Vagina (tissue), 2 donors: ENCODE measurements at regions not wholly inside any gene's neighbourhood (a gene's known extent, or its start where the extent isn't known, plus 50 kb on each side); places are given as distances from the start of the nearest gene placed in this dataset.
A peak's percentile ranks its signal among the peaks of the same experiment; 100 is the strongest.

ENCODE experiments used
- DNase-seq, 2 donors: peaks; one replicate each; pipeline ENCODE4 v3.0.0-alpha.2; 2017; ENCODE audit errors: extremely low spot score in 2 of 2
- H3K27ac ChIP-seq: fragments of 200-600 bp; sonication (generic); one replicate; pipeline ENCODE4 v1.5.1; 2019
- H3K27me3 ChIP-seq: fragments of 200-600 bp; sonication (generic); one replicate; pipeline ENCODE4 v1.5.1; 2019
- H3K36me3 ChIP-seq, 2 donors: fragments of 200-600 bp; sonication (generic); one replicate each; pipeline ENCODE4 v1.5.1; 2017 to 2019
- H3K4me1 ChIP-seq: fragments of 200-600 bp; sonication (generic); one replicate; pipeline ENCODE4 v1.5.1; 2019
- H3K4me3 ChIP-seq, 2 donors: fragments of 200-600 bp; sonication (generic); 1 replicate in 1 of 2; 2 replicates in 1 of 2; pipeline ENCODE4 v1.5.1; 2016 to 2019
- H3K9me3 ChIP-seq: fragments of 200-600 bp; sonication (generic); one replicate; pipeline ENCODE4 v1.5.1; 2019
- CTCF ChIP-seq, 3 experiments: fragments of 450-650 bp in 2 of 3; fragments of 200-600 bp in 1 of 3; sonication (generic) in 1 of 3; IDR thresholded peaks; one replicate each; pipeline ENCODE4 v1.5.1; 2017 to 2019; ENCODE audit warnings: antibody characterized with exemption in 3 of 3, mild to moderate bottlenecking in 2 of 3, moderate library complexity in 2 of 3
- POLR2A ChIP-seq, 2 donors: fragments of 450-650 bp; IDR thresholded peaks; one replicate each; pipeline ENCODE4 v1.6.1; 2017; ENCODE audit warnings: antibody characterized with exemption in 2 of 2, mild to moderate bottlenecking in 2 of 2, moderate library complexity in 2 of 2
- POLR2AphosphoS5 ChIP-seq, 2 donors: sonication (generic); formaldehyde crosslinking; IDR thresholded peaks; one replicate each; pipeline ENCODE4 v1.9.0; 2017; ENCODE audit warnings: antibody characterized with exemption in 2 of 2, mild to moderate bottlenecking in 2 of 2, low read depth in 1 of 2; ENCODE audit not compliant: insufficient read depth in 1 of 2
- intact Hi-C: fragments of 100-400 bp; cut with DNase I; formaldehyde crosslinking; loops from one replicate; pipeline ENCODE4 v1.15.1; 2023

DNA sequence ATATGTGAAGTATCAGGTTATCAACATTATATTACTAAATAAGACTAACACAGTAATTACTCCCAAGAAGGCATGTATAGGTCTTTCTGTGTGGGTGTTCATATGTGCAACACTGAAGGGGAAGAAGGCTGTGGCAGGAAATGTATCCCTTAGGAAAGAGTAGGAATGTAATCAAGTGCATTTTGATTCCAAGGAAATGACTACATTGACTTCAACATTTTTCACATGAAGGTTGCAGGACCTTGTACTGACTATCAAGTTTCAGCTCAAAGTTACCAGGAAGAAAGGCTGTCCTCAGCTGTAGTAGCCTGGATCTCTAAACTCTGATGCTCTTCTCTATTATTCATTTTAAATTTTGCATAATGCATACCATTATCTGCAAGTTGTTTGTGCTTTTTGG, 680.8 kb downstream of the NYAP2 start:
- H3K4me3 ChIP-seq = no peak overlapping the region
- no peak overlapping the region for H3K27ac ChIP-seq
- no peak for DNase-seq
- H3K9me3 ChIP-seq = no peaks in the 10 kb centered on the region
- H3K36me3 ChIP-seq = no peaks in the 10 kb centered on the region
- H3K4me1 ChIP-seq = peaks cover 17% of the 10 kb centered on the region
- intact Hi-C loops = no loop called here
- no peaks in the 10 kb centered on the region for H3K27me3 ChIP-seq
- no peak for TF ChIP-seq POLR2A (IDR thresholded peaks at IDR 0.05)
- TF ChIP-seq POLR2AphosphoS5 (IDR thresholded peaks at IDR 0.05; ENCODE audit: insufficient read depth in 1 of 2, low read depth in 1 of 2) = no peak
- TF ChIP-seq CTCF (IDR thresholded peaks at IDR 0.05) = no peak

DNA sequence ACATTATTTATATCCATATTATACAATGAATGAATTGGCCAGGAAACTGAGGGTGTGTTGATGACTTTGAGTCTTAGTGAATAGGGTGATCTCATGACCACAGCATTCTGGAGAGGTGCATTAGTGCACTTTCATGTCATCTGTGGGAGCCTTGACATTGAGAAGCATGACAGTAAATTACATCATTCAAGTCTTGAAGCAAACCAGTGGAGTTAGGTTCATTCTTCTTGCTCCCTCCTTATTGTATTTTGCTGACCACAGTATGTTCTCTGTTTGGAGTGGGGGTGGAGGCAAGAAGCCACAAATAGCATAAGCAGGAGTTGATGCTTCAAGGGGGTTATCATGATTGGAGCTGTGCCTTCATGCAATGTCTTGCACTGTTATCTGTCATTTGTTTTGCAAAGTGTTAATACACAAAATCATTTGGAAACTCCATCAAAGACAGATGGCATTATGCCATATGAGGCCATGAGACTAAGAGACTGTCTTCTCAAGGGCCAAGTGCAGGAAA, 680.2 kb downstream of the NYAP2 start:
- Histone ChIP-seq H3K9me3 (no peaks in the 10 kb centered on the region), H3K4me1 (peaks cover 17% of the 10 kb centered on the region), H3K27ac (no peak overlapping the region), H3K4me3 (no peak overlapping the region), H3K27me3 (no peaks in the 10 kb centered on the region), H3K36me3 (no peaks in the 10 kb centered on the region)
- intact Hi-C loops = no loop called here
- no peak for DNase-seq
- no peak for TF ChIP-seq CTCF (IDR thresholded peaks at IDR 0.05)
- peak in 1 of 2 donors; percentile 40 for TF ChIP-seq POLR2AphosphoS5 (IDR thresholded peaks at IDR 0.05; ENCODE audit: insufficient read depth in 1 of 2, low read depth in 1 of 2)

DNA sequence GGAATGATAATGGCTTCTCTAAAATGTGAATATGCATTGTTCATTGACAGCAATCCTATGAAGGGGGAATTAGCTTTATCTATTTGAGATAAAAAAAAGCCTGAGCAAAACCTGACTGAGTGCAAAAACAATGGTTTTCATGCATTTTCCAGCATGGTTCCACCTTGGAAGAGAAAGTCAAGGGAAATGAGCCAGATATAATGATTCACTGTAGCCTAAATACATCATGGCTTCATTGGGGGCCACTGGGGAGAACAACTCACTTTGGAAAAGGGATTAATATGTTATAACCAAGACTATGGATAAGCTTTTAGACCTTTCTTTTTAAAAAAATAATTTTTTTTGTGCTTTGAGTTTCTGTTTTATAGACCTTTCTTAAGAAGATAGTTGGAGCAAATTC, 679.7 kb downstream of the NYAP2 start:
- Histone ChIP-seq H3K27me3 (no peaks in the 10 kb centered on the region), H3K27ac (no peak overlapping the region), H3K4me3 (no peak overlapping the region), H3K36me3 (no peaks in the 10 kb centered on the region), H3K9me3 (no peaks in the 10 kb centered on the region), H3K4me1 (peaks cover 17% of the 10 kb centered on the region)
- intact Hi-C loops = no loop called here
- DNase-seq = no peak
- TF ChIP-seq POLR2AphosphoS5 (IDR thresholded peaks at IDR 0.05; ENCODE audit: insufficient read depth in 1 of 2, low read depth in 1 of 2) (no peak), POLR2A (IDR thresholded peaks at IDR 0.05) (no peak), CTCF (IDR thresholded peaks at IDR 0.05) (no peak)

- intact Hi-C loops = no loop called here
- Histone ChIP-seq H3K9me3 (no peaks in the 10 kb centered on the region), H3K27me3 (no peaks in the 10 kb centered on the region), H3K36me3 (no peaks in the 10 kb centered on the region), H3K27ac (no peak overlapping the region), H3K4me3 (no peak overlapping the region), H3K4me1 (peaks cover 20% of the 10 kb centered on the region)
- no peak for TF ChIP-seq CTCF (IDR thresholded peaks at IDR 0.05)
- no peak for TF ChIP-seq POLR2AphosphoS5 (IDR thresholded peaks at IDR 0.05; ENCODE audit: insufficient read depth in 1 of 2, low read depth in 1 of 2)
- no peak for TF ChIP-seq POLR2A (IDR thresholded peaks at IDR 0.05)
- no peak for DNase-seq
These were observed 679.2 kb downstream of the NYAP2 start for GRCh38 chr2:226078666-226079065.

DNA sequence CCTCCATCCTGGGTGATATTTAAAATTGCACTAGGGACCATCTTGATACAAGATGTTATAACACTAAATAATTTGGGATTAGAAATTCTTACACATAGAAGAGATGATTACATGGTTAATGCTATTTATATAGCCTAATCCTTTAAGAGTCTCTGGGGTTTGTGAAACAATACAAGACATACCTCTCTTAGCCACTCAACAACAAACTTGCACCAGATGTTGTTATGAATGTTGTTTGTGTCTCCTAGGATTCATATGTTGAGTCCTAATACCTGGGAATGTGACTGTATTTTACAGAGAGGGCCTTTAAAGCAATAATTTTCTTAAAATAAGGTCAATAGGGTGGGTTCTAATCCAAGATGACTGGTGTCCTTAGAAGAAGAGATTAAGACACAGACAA, 678.3 kb downstream of the NYAP2 start:
- no peaks in the 10 kb centered on the region for H3K36me3 ChIP-seq
- H3K4me3 ChIP-seq = no peak overlapping the region
- H3K9me3 ChIP-seq = no peaks in the 10 kb centered on the region
- no peak for DNase-seq
- H3K4me1 ChIP-seq = peaks cover 20% of the 10 kb centered on the region
- no peak overlapping the region for H3K27ac ChIP-seq
- TF ChIP-seq POLR2AphosphoS5 (IDR thresholded peaks at IDR 0.05; ENCODE audit: insufficient read depth in 1 of 2, low read depth in 1 of 2) (no peak), POLR2A (IDR thresholded peaks at IDR 0.05) (no peak), CTCF (IDR thresholded peaks at IDR 0.05) (no peak)
- H3K27me3 ChIP-seq = no peaks in the 10 kb centered on the region
- intact Hi-C loops = no loop called here
